Neural progenitor cell (in vitro differentiated cells): ENCODE measurements at regions not wholly inside any gene's neighbourhood (a gene's known extent, or its start where the extent isn't known, plus 50 kb on each side); places are given as distances from the start of the nearest gene placed in this dataset.

Experiments
- CTCF ChIP-seq: fragments of 200-600 bp; sonication (generic); IDR thresholded peaks from 2 replicates; pipeline ENCODE4 v1.5.1; 2017; ENCODE audit warnings: antibody characterized with exemption, mild to moderate bottlenecking
- EZH2 ChIP-seq: fragments of 200-600 bp; sonication (generic); IDR thresholded peaks from 2 replicates; pipeline ENCODE4 v1.6.1; 2017; ENCODE audit warnings: antibody characterized with exemption, mild to moderate bottlenecking, moderate library complexity

- no peak for TF ChIP-seq CTCF
- no peak for TF ChIP-seq EZH2
Observed at GRCh38 chrX:114165537-114165936, 418.3 kb upstream of the HTR2C start.
